SK-N-SH (cell line): ENCODE measurements at regions not wholly inside any gene's neighbourhood (a gene's known extent, or its start where the extent isn't known, plus 50 kb on each side); places are given as distances from the start of the nearest gene placed in this dataset.

ENCODE experiments used
- CHD2 ChIP-seq: fragments of 150-350 bp; IDR thresholded peaks from 2 replicates; pipeline ENCODE4 v1.6.1; 2018; ENCODE audit warnings: low read length; ENCODE audit not compliant: partially characterized antibody
- FOXM1 ChIP-seq: IDR thresholded peaks from 2 replicates; pipeline ENCODE4 v1.4.0; 2012; ENCODE audit warnings: low read depth, mild to moderate bottlenecking
- POLR2AphosphoS5 ChIP-seq: IDR thresholded peaks from 2 replicates; pipeline ENCODE4 v1.6.1; 2012; ENCODE audit warnings: low read depth, low read length
- SMC3 ChIP-seq: IDR thresholded peaks from 2 replicates; pipeline ENCODE4 v1.6.1; 2012; ENCODE audit warnings: low read depth, low read length, improper control_type of control experiment
- TAF1 ChIP-seq: IDR thresholded peaks from 2 replicates; pipeline ENCODE4 v1.6.1; 2012; ENCODE audit warnings: low read depth, mild to moderate bottlenecking, low read length, moderate library complexity, borderline replicate concordance
- TF ChIP-seq, protein P1 (sequence below): fragments of 200-600 bp; sonication (generic); IDR thresholded peaks from 2 replicates; pipeline ENCODE4 v1.6.1; 2017; ENCODE audit warnings: antibody characterized with exemption, mild to moderate bottlenecking, moderate library complexity
- TF ChIP-seq, protein P2 (sequence below): IDR thresholded peaks from 2 replicates; pipeline ENCODE4 v1.6.1; 2012; ENCODE audit warnings: mild to moderate bottlenecking, low read depth, low read length, moderate library complexity

DNA sequence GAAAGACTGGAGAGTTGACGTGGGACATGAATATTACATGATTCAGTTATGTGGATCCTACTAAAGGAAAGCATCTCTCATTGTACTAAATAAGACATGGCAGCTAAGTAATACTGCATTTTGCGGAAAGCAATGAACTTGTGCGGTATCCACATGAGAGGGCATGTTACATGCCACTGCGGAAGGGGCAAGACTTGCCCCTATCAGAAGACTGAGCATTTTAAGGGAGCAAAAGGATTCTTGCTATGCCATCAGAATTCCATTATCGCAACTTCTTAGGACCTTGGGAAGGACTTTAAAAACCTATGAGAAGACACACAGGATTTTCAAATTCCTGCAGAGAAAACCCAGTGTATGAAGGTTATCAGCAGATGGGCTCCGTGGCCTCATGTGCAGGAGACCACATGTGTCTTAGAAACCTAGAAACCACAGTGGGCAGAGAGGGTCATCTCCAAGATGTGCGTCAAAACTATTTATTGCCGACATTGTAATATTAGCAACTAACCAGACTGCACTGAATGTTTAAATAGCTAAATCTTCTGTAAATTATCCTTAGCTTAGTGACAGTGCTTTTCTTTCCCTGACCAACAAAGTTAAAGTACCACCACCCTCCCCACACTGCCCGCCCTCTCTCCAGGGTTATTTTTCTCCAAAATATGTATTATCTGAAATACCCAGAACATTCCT, 457.7 kb downstream of the ICE1 start:
- TF ChIP-seq, protein P1, sequence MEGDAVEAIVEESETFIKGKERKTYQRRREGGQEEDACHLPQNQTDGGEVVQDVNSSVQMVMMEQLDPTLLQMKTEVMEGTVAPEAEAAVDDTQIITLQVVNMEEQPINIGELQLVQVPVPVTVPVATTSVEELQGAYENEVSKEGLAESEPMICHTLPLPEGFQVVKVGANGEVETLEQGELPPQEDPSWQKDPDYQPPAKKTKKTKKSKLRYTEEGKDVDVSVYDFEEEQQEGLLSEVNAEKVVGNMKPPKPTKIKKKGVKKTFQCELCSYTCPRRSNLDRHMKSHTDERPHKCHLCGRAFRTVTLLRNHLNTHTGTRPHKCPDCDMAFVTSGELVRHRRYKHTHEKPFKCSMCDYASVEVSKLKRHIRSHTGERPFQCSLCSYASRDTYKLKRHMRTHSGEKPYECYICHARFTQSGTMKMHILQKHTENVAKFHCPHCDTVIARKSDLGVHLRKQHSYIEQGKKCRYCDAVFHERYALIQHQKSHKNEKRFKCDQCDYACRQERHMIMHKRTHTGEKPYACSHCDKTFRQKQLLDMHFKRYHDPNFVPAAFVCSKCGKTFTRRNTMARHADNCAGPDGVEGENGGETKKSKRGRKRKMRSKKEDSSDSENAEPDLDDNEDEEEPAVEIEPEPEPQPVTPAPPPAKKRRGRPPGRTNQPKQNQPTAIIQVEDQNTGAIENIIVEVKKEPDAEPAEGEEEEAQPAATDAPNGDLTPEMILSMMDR: no peak
- no peak for TF ChIP-seq POLR2AphosphoS5
- no peak for TF ChIP-seq TAF1
- TF ChIP-seq, protein P2, sequence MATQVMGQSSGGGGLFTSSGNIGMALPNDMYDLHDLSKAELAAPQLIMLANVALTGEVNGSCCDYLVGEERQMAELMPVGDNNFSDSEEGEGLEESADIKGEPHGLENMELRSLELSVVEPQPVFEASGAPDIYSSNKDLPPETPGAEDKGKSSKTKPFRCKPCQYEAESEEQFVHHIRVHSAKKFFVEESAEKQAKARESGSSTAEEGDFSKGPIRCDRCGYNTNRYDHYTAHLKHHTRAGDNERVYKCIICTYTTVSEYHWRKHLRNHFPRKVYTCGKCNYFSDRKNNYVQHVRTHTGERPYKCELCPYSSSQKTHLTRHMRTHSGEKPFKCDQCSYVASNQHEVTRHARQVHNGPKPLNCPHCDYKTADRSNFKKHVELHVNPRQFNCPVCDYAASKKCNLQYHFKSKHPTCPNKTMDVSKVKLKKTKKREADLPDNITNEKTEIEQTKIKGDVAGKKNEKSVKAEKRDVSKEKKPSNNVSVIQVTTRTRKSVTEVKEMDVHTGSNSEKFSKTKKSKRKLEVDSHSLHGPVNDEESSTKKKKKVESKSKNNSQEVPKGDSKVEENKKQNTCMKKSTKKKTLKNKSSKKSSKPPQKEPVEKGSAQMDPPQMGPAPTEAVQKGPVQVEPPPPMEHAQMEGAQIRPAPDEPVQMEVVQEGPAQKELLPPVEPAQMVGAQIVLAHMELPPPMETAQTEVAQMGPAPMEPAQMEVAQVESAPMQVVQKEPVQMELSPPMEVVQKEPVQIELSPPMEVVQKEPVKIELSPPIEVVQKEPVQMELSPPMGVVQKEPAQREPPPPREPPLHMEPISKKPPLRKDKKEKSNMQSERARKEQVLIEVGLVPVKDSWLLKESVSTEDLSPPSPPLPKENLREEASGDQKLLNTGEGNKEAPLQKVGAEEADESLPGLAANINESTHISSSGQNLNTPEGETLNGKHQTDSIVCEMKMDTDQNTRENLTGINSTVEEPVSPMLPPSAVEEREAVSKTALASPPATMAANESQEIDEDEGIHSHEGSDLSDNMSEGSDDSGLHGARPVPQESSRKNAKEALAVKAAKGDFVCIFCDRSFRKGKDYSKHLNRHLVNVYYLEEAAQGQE: no peak
- no peak for TF ChIP-seq CHD2
- no peak for TF ChIP-seq FOXM1
- no peak for TF ChIP-seq SMC3
